GM12891 (cell line): ENCODE measurements at regions not wholly inside any gene's neighbourhood (a gene's known extent, or its start where the extent isn't known, plus 50 kb on each side); places are given as distances from the start of the nearest gene placed in this dataset.

Source experiments
- DNase-seq: peaks from one replicate; pipeline ENCODE4 v3.0.0; 2011; ENCODE audit warnings: low spot score; ENCODE audit not compliant: insufficient read length
- FAIRE-seq: peaks from 2 replicates; lab custom pipeline; 2011; peaks lifted over from hg19 to GRCh38; lab: Jason Lieb, UNC
- PAX5 ChIP-seq: IDR thresholded peaks from 2 replicates; pipeline ENCODE4 v1.6.1; 2011; ENCODE audit warnings: low read length, moderate library complexity, mild to moderate bottlenecking; ENCODE audit not compliant: insufficient read depth, severe bottlenecking
- POLR2A ChIP-seq: IDR thresholded peaks from 2 replicates; pipeline ENCODE4 v1.6.1; 2011; ENCODE audit warnings: low read depth, low read length, control low read depth
- POLR2AphosphoS5 ChIP-seq: IDR thresholded peaks from 2 replicates; pipeline ENCODE4 v1.6.1; 2011; ENCODE audit warnings: low read depth, low read length, control low read depth
- POU2F2 ChIP-seq: IDR thresholded peaks from 2 replicates; pipeline ENCODE4 v1.6.1; 2011; ENCODE audit warnings: low read depth, mild to moderate bottlenecking, control low read depth, low read length, moderate library complexity
- SPI1 ChIP-seq: IDR thresholded peaks from 2 replicates; pipeline ENCODE4 v1.6.1; 2011; ENCODE audit warnings: low read depth, low read length, control low read depth
- TAF1 ChIP-seq: IDR thresholded peaks from 2 replicates; pipeline ENCODE4 v1.6.1; 2011; ENCODE audit warnings: low read depth, low read length, control low read depth

DNA sequence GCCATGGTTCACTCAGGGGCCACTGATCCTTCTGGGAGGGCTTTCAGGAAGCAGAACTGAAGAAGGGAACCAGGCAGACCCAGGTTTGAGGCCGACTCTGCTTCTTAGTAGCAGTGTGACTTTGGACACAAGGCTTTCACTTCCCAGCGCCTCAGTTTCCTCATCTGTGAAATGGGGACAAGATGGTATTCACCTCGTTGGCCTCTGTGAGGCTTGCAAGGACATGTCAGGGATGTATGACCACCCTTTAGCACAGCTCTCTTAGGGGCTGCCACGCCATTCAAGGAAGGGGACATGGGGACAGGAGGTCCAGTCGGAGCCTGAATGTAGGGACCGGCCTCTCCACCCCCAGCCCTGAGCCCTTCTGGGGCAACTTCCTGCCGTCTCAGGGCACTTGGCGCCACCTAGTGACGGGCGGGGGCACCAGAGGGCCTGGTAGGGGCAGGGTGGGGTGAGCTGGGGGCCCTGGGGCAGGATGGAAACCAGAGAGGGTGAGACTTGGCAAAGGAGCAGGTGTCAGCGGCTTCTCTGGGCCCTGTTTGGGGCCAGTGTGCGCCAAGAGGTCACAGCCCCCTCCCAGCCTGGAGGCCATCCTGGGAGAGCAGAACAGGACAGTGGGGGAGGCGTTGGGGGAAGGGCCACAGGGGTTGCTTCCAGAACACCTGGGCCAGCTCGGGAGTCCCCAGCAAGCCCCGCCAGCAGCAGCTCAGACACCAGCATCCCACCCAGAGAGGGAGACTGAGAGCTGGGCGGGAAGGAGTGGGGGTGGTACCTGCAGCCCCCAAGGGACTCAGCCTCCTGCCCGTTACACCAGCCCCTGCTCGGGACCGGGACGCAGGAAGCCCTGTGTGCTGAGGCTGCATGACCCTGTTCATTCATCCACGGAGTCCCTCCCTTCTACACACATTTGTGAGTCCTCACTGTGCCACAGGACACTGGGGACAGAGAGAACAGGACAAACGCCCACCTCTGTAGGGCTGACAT, 102.5 kb upstream of the TARDBP start:
- FAIRE-seq: peak; percentile 63
- TF ChIP-seq TAF1: no peak
- no peak for TF ChIP-seq POU2F2
- TF ChIP-seq POLR2AphosphoS5: no peak
- TF ChIP-seq POLR2A: no peak
- TF ChIP-seq PAX5: no peak
- no peak for TF ChIP-seq SPI1
- peak; percentile 81 for DNase-seq

DNA sequence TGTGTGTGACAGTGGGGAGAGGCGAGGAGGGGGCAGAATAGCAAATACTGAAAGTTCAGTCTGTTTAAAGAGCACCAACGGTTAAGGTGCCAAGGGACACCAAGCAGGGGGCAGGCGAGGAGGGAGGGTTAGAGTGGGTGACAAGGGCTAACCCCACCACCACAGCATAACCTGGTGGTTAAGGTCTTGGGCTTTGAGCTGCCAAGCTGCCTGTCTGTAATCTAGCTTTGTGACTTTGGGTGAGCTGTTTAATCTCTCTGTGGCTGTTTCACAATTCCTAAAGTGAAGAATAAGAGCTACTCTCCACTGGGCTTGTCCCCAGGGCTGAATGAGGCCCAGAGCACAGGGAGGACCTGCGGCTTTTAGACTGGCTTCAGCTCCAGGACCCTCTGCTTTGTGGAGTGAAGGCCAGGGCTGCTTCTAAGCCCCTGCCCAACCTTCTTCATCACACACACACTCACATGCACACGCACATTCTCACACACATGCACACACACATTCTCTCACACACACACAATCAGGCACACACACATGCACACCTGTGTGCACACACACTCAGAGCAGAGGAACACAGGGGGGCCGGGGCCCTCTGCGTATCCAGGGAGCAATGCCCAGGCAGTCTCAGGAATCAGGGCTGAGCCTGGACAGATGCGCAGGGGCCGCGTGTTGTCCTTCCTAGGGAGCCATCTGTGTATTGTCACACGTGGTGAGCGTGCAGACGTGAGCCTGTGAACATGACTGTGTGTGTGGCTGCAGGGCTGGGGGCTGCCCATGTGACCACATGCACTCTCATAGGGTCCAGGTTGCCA, 101.6 kb upstream of the TARDBP start:
- FAIRE-seq: no peak

DNA sequence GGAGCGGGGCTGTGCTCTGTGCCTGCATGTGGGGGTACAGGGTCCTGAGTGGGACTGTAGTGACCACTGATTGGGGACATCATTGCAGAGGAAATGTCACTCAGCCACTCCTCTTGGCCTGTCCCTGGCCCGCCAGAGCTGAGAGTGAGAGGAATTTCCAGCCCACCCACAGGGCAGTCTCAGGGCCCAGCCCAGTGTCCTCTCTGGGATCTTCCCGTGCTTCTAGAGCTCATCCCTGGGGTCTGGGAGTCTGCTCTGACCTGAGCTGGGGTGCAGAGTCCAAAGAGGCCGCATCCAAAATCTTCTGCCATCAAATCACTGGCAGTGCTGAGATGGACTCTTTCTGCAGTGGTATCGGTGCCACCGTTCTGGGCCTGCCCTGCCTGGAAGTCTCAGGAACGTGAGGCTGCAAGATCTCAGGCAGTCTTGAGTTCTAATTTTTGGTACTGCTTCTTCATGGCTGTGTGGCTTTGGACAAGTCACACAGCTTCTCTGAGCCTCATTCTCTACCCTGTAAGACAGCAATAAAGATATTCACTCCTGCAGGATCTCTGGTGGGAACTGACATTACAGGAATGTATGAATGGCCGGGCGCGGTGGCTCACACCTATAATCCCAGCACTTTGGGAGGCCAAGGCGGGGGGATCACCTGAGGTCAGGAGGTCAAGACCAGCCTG, 100.8 kb upstream of the TARDBP start:
- FAIRE-seq (no peak), DNase-seq (no peak)
- TF ChIP-seq POLR2AphosphoS5 (no peak), POU2F2 (no peak), POLR2A (no peak), TAF1 (no peak), PAX5 (no peak), SPI1 (no peak)

More for the DNA sequence above, 101.6 kb upstream of the TARDBP start:
- DNase-seq: no peak
- TF ChIP-seq SPI1 (no peak), POLR2AphosphoS5 (no peak), TAF1 (no peak), POU2F2 (no peak), PAX5 (no peak), POLR2A (no peak)

DNA sequence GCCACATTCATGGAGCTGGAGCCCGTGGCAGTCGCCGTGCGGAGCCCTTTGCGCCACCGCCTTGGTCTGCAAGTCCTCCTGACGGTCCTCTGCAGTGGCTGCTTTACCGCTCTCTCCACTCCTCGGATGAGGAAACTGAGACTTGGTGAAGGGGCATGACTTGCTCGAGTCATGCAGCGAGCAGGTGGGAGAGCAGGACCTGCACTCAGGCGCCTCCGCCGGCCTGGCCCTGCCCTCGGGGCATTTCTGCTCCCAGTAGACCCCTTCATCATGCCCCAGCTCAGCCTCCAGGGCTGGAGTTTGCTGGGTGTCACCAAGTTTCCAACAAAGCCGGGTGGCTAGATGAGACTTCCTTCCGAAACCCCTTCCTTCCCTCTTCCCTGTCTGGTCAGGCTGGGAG, 100.0 kb upstream of the TARDBP start:
- DNase-seq: no peak
- no peak for FAIRE-seq
- no peak for TF ChIP-seq POU2F2
- no peak for TF ChIP-seq PAX5
- TF ChIP-seq SPI1: no peak
- no peak for TF ChIP-seq TAF1
- TF ChIP-seq POLR2AphosphoS5: no peak
- no peak for TF ChIP-seq POLR2A

DNA sequence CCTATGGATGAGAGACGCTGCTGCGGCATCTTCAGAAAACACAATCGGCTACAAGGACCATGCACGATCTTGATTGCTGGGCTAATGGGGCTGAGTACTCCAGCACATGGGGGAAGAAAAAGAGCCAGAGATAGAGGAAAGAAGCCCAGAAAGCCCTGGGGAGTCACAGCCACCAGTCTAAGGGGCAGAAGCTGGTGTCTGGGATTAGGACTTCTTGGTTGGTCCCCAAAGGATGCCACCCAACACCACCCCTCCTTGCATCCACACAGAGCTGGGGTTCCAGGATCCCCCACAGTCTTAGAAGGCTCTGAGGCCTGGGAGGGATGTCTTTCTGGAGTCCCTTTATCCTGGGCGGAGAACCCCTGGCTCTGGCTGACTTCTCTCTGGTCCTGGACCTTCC, 98.4 kb upstream of the TARDBP start:
- DNase-seq (no peak), FAIRE-seq (no peak)
- TF ChIP-seq POU2F2 (no peak), POLR2A (no peak), TAF1 (no peak), SPI1 (no peak), PAX5 (no peak), POLR2AphosphoS5 (no peak)

DNA sequence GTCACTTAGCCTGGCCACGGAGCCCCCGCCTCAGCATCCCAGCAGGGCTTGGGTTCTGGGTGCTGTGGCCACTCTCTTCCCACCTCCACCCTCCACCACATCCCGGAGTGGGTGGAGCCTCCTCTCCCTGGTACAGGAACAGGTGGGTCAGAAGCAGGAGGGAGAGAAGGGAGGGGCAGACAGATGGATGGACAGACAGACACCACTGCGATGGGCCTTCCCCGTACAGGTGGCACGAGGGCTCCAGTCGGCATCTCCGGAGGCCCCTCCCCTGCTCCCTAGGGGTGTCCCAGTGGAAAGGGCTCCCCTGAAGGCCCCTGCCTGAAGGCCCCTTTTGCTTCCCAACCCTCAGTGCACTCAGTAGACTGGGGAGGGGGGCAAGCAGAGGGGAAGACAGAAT, 96.9 kb upstream of the TARDBP start:
- no peak for FAIRE-seq
- TF ChIP-seq PAX5 (no peak), POLR2A (no peak), TAF1 (no peak), SPI1 (no peak), POLR2AphosphoS5 (no peak), POU2F2 (no peak)
- no peak for DNase-seq

DNA sequence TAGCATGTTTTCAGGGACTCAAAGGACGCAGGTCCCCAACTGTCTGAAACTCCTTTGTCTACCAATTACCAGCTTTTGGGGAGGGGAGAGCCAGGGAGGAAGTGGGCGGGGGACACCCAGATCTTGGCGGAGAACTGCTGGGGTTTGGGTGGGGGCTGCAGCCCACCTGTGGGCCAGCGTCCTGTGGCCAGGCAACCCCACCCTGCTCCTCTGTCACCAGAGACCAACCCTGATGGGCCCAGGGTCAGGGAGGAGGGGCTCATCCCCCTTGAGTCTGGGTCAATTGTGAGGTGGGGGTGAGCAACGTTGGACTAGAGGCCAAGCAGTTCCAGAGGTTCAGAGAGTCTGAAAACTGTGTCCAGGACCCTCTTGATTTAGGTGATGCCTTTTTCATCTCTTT, 96.1 kb upstream of the TARDBP start:
- no peak for FAIRE-seq
- TF ChIP-seq POLR2A (no peak), POU2F2 (no peak), TAF1 (no peak), PAX5 (no peak), POLR2AphosphoS5 (no peak), SPI1 (no peak)

DNA sequence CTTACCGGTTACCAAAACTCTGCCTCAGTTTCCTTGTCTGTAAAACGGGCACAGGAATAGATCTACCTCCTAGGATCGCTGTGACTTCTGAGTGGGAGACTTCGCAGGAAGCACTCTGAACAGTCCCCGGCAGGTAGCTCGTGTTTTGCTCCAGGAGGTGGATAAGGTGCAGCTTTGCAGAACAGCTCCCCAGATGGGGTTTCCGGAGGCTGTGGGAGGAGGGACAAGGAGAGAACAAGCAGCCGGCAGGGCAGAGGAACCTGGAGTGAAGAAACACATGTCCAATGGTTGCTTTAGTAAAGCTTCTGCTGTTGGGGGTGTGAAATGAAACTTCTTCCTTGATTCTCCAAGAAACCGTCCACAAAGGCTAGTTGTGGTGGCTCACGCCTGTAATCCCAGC, 95.5 kb upstream of the TARDBP start:
- TF ChIP-seq POLR2AphosphoS5: no peak
- TF ChIP-seq PAX5: no peak
- TF ChIP-seq POLR2A: no peak
- no peak for TF ChIP-seq POU2F2
- TF ChIP-seq SPI1: no peak
- TF ChIP-seq TAF1: no peak
- FAIRE-seq: no peak
- DNase-seq: no peak

More for the DNA sequence above, 96.1 kb upstream of the TARDBP start:
- no peak for DNase-seq
